ENCODE measurements at regions not wholly inside any gene's neighbourhood (a gene's known extent, or its start where the extent isn't known, plus 50 kb on each side); places are given as distances from the start of the nearest gene placed in this dataset.

DNA sequence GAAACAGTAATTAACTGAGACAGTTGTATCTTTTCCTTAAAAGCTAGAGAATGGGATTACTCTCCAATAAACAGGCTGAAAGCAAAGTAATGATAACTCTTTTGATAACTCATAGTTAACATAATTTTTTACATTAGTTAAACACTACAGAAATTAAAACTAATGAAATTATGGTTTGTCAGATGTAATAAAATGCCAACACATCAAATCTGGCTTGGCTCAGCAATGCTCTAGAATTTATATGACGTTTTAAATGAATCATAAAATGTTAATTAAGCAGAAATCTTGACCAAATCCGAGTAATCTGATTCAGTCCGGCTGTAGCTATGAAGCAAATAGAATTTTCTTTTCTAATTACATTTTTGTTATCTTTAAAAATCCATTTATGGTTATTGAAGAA lies 244.2 kb upstream of the NR3C2 start:
- TF ChIP-seq TOX (CRISPR knock-in tag; IDR thresholded peaks at IDR 0.05; ENCODE audit: borderline replicate concordance) (no peak), ZC3H10 (CRISPR knock-in tag; IDR thresholded peaks at IDR 0.05) (no peak), ZFP30 (CRISPR knock-in tag; IDR thresholded peaks at IDR 0.05) (no peak), ZNF70 (CRISPR knock-in tag; IDR thresholded peaks at IDR 0.05) (no peak), CSDC2 (CRISPR knock-in tag; IDR thresholded peaks at IDR 0.05) (no peak), ZNF8 (CRISPR knock-in tag; IDR thresholded peaks at IDR 0.05) (no peak), OSR1 (CRISPR knock-in tag; IDR thresholded peaks at IDR 0.05) (no peak), RARB (CRISPR knock-in tag; IDR thresholded peaks at IDR 0.05) (no peak), ZNF565 (CRISPR knock-in tag; conservative IDR thresholded peaks at IDR 0.05; ENCODE audit: low read depth) (no peak), ARNTL (CRISPR knock-in tag; IDR thresholded peaks at IDR 0.05; ENCODE audit: borderline replicate concordance, low read depth) (no peak), ISL1 (CRISPR knock-in tag; IDR thresholded peaks at IDR 0.05) (no peak), PPARA (CRISPR knock-in tag; IDR thresholded peaks at IDR 0.05; ENCODE audit: borderline replicate concordance) (no peak)
- TF ChIP-seq, protein P1, sequence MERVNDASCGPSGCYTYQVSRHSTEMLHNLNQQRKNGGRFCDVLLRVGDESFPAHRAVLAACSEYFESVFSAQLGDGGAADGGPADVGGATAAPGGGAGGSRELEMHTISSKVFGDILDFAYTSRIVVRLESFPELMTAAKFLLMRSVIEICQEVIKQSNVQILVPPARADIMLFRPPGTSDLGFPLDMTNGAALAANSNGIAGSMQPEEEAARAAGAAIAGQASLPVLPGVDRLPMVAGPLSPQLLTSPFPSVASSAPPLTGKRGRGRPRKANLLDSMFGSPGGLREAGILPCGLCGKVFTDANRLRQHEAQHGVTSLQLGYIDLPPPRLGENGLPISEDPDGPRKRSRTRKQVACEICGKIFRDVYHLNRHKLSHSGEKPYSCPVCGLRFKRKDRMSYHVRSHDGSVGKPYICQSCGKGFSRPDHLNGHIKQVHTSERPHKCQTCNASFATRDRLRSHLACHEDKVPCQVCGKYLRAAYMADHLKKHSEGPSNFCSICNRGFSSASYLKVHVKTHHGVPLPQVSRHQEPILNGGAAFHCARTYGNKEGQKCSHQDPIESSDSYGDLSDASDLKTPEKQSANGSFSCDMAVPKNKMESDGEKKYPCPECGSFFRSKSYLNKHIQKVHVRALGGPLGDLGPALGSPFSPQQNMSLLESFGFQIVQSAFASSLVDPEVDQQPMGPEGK (CRISPR knock-in tag; IDR thresholded peaks at IDR 0.05; ENCODE audit: borderline replicate concordance) = no peak
- ATAC-seq = no peak

DNA sequence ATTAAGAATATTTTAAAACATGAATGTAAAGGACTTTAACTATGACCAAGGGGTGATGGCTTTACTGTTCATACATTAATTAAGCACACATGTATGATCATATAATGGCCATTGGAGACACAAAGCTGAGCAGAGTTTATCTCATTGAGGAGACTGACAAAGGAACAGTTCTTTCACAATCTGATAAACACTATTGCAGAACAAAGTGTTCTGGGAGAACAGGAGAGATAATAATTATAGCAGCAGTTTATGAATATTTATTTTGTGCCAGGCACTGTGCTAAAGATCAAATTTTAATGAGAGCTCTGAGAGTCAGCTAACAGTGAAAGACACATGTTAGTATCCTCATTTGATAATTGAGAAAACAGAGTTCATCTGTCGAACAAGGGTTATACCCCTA lies 242.4 kb upstream of the NR3C2 start:
- TF ChIP-seq ZC3H10 (CRISPR knock-in tag; IDR thresholded peaks at IDR 0.05) (no peak), ZNF8 (CRISPR knock-in tag; IDR thresholded peaks at IDR 0.05) (no peak), ZNF565 (CRISPR knock-in tag; conservative IDR thresholded peaks at IDR 0.05; ENCODE audit: low read depth) (no peak), GLIS3 (CRISPR knock-in tag; IDR thresholded peaks at IDR 0.05) (no peak), TCF4 (CRISPR knock-in tag; IDR thresholded peaks at IDR 0.05; ENCODE audit: borderline replicate concordance) (no peak), ISL1 (CRISPR knock-in tag; IDR thresholded peaks at IDR 0.05) (no peak), ESRRG (CRISPR knock-in tag; IDR thresholded peaks at IDR 0.05) (no peak), ZNF70 (CRISPR knock-in tag; IDR thresholded peaks at IDR 0.05) (no peak), ARNTL (CRISPR knock-in tag; IDR thresholded peaks at IDR 0.05; ENCODE audit: borderline replicate concordance, low read depth) (no peak), RARB (CRISPR knock-in tag; IDR thresholded peaks at IDR 0.05) (no peak), BACH2 (CRISPR knock-in tag; IDR thresholded peaks at IDR 0.05; ENCODE audit: borderline replicate concordance) (no peak), CSDC2 (CRISPR knock-in tag; IDR thresholded peaks at IDR 0.05) (no peak)
- TF ChIP-seq, protein P2, sequence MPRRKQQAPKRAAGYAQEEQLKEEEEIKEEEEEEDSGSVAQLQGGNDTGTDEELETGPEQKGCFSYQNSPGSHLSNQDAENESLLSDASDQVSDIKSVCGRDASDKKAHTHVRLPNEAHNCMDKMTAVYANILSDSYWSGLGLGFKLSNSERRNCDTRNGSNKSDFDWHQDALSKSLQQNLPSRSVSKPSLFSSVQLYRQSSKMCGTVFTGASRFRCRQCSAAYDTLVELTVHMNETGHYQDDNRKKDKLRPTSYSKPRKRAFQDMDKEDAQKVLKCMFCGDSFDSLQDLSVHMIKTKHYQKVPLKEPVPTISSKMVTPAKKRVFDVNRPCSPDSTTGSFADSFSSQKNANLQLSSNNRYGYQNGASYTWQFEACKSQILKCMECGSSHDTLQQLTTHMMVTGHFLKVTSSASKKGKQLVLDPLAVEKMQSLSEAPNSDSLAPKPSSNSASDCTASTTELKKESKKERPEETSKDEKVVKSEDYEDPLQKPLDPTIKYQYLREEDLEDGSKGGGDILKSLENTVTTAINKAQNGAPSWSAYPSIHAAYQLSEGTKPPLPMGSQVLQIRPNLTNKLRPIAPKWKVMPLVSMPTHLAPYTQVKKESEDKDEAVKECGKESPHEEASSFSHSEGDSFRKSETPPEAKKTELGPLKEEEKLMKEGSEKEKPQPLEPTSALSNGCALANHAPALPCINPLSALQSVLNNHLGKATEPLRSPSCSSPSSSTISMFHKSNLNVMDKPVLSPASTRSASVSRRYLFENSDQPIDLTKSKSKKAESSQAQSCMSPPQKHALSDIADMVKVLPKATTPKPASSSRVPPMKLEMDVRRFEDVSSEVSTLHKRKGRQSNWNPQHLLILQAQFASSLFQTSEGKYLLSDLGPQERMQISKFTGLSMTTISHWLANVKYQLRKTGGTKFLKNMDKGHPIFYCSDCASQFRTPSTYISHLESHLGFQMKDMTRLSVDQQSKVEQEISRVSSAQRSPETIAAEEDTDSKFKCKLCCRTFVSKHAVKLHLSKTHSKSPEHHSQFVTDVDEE (CRISPR knock-in tag; IDR thresholded peaks at IDR 0.05) = no peak
- TF ChIP-seq, protein P3, sequence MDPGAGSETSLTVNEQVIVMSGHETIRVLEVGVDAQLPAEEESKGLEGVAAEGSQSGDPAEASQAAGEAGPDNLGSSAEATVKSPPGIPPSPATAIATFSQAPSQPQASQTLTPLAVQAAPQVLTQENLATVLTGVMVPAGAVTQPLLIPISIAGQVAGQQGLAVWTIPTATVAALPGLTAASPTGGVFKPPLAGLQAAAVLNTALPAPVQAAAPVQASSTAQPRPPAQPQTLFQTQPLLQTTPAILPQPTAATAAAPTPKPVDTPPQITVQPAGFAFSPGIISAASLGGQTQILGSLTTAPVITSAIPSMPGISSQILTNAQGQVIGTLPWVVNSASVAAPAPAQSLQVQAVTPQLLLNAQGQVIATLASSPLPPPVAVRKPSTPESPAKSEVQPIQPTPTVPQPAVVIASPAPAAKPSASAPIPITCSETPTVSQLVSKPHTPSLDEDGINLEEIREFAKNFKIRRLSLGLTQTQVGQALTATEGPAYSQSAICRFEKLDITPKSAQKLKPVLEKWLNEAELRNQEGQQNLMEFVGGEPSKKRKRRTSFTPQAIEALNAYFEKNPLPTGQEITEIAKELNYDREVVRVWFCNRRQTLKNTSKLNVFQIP (CRISPR knock-in tag; IDR thresholded peaks at IDR 0.05; ENCODE audit: borderline replicate concordance, low read depth) = no peak
- TF ChIP-seq, protein P1 (CRISPR knock-in tag; IDR thresholded peaks at IDR 0.05; ENCODE audit: borderline replicate concordance) = no peak
- TF ChIP-seq, protein P4, sequence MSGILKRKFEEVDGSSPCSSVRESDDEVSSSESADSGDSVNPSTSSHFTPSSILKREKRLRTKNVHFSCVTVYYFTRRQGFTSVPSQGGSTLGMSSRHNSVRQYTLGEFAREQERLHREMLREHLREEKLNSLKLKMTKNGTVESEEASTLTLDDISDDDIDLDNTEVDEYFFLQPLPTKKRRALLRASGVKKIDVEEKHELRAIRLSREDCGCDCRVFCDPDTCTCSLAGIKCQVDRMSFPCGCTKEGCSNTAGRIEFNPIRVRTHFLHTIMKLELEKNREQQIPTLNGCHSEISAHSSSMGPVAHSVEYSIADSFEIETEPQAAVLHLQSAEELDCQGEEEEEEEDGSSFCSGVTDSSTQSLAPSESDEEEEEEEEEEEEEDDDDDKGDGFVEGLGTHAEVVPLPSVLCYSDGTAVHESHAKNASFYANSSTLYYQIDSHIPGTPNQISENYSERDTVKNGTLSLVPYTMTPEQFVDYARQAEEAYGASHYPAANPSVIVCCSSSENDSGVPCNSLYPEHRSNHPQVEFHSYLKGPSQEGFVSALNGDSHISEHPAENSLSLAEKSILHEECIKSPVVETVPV (CRISPR knock-in tag; IDR thresholded peaks at IDR 0.05) = no peak
- ATAC-seq = no peak

DNA sequence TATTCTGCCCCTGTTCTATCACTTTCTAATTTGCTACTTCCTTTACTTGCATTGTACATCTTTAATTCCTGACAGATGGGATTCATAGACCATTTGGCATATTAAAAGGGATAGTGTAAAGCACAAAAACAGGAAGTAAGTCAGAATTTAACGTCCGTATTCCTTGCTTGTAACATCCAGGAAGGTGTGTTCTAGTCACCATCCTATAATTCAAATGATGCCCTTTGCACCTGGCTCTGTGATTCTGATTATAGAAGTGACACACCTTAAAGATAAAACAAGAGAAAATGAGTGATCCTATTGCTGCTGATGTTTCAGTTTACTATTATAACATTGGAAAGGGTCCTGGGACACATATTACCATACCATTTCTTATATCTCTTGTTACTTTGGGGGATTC lies 238.7 kb upstream of the NR3C2 start:
- ATAC-seq = no peak
- no peak for TF ChIP-seq TOX (CRISPR knock-in tag; IDR thresholded peaks at IDR 0.05; ENCODE audit: borderline replicate concordance)
- TF ChIP-seq CSDC2 (CRISPR knock-in tag; IDR thresholded peaks at IDR 0.05) = no peak
- TF ChIP-seq, protein P3 (CRISPR knock-in tag; IDR thresholded peaks at IDR 0.05; ENCODE audit: borderline replicate concordance, low read depth) = no peak
- no peak for TF ChIP-seq PPARA (CRISPR knock-in tag; IDR thresholded peaks at IDR 0.05; ENCODE audit: borderline replicate concordance)
- no peak for TF ChIP-seq ISL1 (CRISPR knock-in tag; IDR thresholded peaks at IDR 0.05)
- TF ChIP-seq, protein P2 (CRISPR knock-in tag; IDR thresholded peaks at IDR 0.05) = no peak
- TF ChIP-seq, protein P1 (CRISPR knock-in tag; IDR thresholded peaks at IDR 0.05; ENCODE audit: borderline replicate concordance) = no peak
